ENCODE measurements at regions not wholly inside any gene's neighbourhood (a gene's known extent, or its start where the extent isn't known, plus 50 kb on each side); places are given as distances from the start of the nearest gene placed in this dataset.

GRCh38 chr11:13224324-13224723 is 53.3 kb upstream of the BMAL1 start:
- TF ChIP-seq CTCF (conservative IDR thresholded peaks at IDR 0.05; ENCODE audit: low read depth, low read length) (no peak), EZH2 (IDR thresholded peaks at IDR 0.05; ENCODE audit: low read length, unreplicated experiment) (no peak)

Data from PC-3 (cell line).